GM23338 (cell line): ENCODE measurements at regions not wholly inside any gene's neighbourhood (a gene's known extent, or its start where the extent isn't known, plus 50 kb on each side); places are given as distances from the start of the nearest gene placed in this dataset.

Experiments
- ATAC-seq: fragments of 200-7000 bp; cut with Tn5 transposase; 3 replicates; pipeline ENCODE4 v1.9.1; 2020
- DNase-seq: peaks from one replicate; pipeline ENCODE4 v3.0.0-alpha.2; 2015; ENCODE audit warnings: low spot score
- H2AFZ ChIP-seq: fragments of 200-600 bp; sonication (generic); 2 replicates; pipeline ENCODE4 v1.8.0; 2016; ENCODE audit warnings: antibody characterized with exemption, mild to moderate bottlenecking, moderate library complexity
- H3F3A ChIP-seq: fragments of 200-600 bp; sonication (generic); replicated peaks from 2 replicates; pipeline ENCODE4 v1.8.0; 2017; ENCODE audit warnings: antibody characterized with exemption, mixed run types, low read depth
- H3K27ac ChIP-seq: fragments of 200-600 bp; sonication (generic); 2 replicates; pipeline ENCODE4 v1.6.1; 2016; ENCODE audit warnings: low read depth
- H3K27me3 ChIP-seq: fragments of 200-600 bp; sonication (generic); 2 replicates; pipeline ENCODE4 v1.8.0; 2016; ENCODE audit warnings: mild to moderate bottlenecking, mixed run types, moderate library complexity; ENCODE audit not compliant: insufficient read depth
- H3K36me3 ChIP-seq: fragments of 200-600 bp; sonication (generic); 2 replicates; pipeline ENCODE4 v1.8.0; 2016; ENCODE audit warnings: mild to moderate bottlenecking; ENCODE audit not compliant: insufficient read depth
- H3K4me1 ChIP-seq: fragments of 200-600 bp; sonication (generic); 2 replicates; pipeline ENCODE4 v1.8.0; 2016; ENCODE audit warnings: mild to moderate bottlenecking, moderate library complexity; ENCODE audit not compliant: insufficient read depth
- H3K4me2 ChIP-seq: fragments of 200-600 bp; sonication (generic); 2 replicates; pipeline ENCODE4 v1.7.1; 2017; ENCODE audit warnings: mixed run types
- H3K4me3 ChIP-seq: fragments of 200-600 bp; sonication (generic); 2 replicates; pipeline ENCODE4 v1.6.1; 2016; ENCODE audit warnings: mixed run types
- H3K79me2 ChIP-seq: fragments of 200-600 bp; sonication (generic); replicated peaks from 2 replicates; pipeline ENCODE4 v1.8.0; 2017; ENCODE audit warnings: mild to moderate bottlenecking; ENCODE audit not compliant: insufficient read depth
- H3K9me2 ChIP-seq: fragments of 200-600 bp; sonication (generic); 2 replicates; pipeline ENCODE4 v1.8.0; 2017; ENCODE audit not compliant: insufficient read depth
- H4K20me1 ChIP-seq: fragments of 200-600 bp; sonication (generic); replicated peaks from 2 replicates; pipeline ENCODE4 v1.8.0; 2017; ENCODE audit warnings: mild to moderate bottlenecking; ENCODE audit not compliant: insufficient read depth
- H3K27ac Mint-ChIP-seq: 2 replicates; pipeline ENCODE4 v1.8.0; 2020; ENCODE audit warnings: inconsistent platforms, mild to moderate bottlenecking, moderate library complexity, mixed read lengths
- H3K27me3 Mint-ChIP-seq: 3 replicates; pipeline ENCODE4 v1.8.0; 2022; ENCODE audit warnings: low read depth, mild to moderate bottlenecking, moderate library complexity, mixed read lengths, inconsistent platforms; ENCODE audit not compliant: insufficient read depth, poor library complexity
- H3K36me3 Mint-ChIP-seq: 3 replicates; pipeline ENCODE4 v1.8.0; 2021; ENCODE audit warnings: low read depth, mild to moderate bottlenecking, inconsistent platforms, moderate library complexity, mixed read lengths
- H3K4me1 Mint-ChIP-seq: 3 replicates; pipeline ENCODE4 v1.8.0; 2020; ENCODE audit warnings: mild to moderate bottlenecking, inconsistent platforms, mixed read lengths
- H3K4me3 Mint-ChIP-seq: 3 replicates; pipeline ENCODE4 v1.8.0; 2021; ENCODE audit warnings: moderate library complexity, mild to moderate bottlenecking, inconsistent platforms, mixed read lengths
- H3K9me3 Mint-ChIP-seq: 3 replicates; pipeline ENCODE4 v1.8.0; 2020; ENCODE audit warnings: moderate library complexity, mild to moderate bottlenecking, inconsistent platforms, mixed read lengths
- CREB1 ChIP-seq: fragments of 250-450 bp; sonication (Bioruptor Pico); IDR thresholded peaks from 2 replicates; pipeline ENCODE4 v1.5.0; 2020; ENCODE audit warnings: low read depth, mild to moderate bottlenecking, moderate library complexity
- EZH2 ChIP-seq: fragments of 200-600 bp; sonication (generic); IDR thresholded peaks from one replicate; pipeline ENCODE4 v1.8.0; 2017; ENCODE audit warnings: antibody characterized with exemption, mild to moderate bottlenecking, low read depth; ENCODE audit not compliant: unreplicated experiment
- EZH2phosphoT487 ChIP-seq: fragments of 200-600 bp; sonication (generic); IDR thresholded peaks from one replicate; pipeline ENCODE4 v1.8.1; 2018; ENCODE audit warnings: antibody characterized with exemption; ENCODE audit not compliant: unreplicated experiment
- JUNB ChIP-seq: IDR thresholded peaks from one replicate; pipeline ENCODE4 v1.6.1; 2016; ENCODE audit warnings: antibody characterized with exemption; ENCODE audit not compliant: unreplicated experiment
- NANOG ChIP-seq: IDR thresholded peaks from 2 replicates; pipeline ENCODE4 v1.6.1; 2016; ENCODE audit warnings: antibody characterized with exemption, borderline replicate concordance
- POLR2AphosphoS5 ChIP-seq: IDR thresholded peaks from 2 replicates; pipeline ENCODE4 v1.6.1; 2016; ENCODE audit warnings: antibody characterized with exemption, low read depth
- REST ChIP-seq: IDR thresholded peaks from one replicate; pipeline ENCODE4 v1.6.1; 2018; ENCODE audit warnings: antibody characterized with exemption; ENCODE audit not compliant: unreplicated experiment
- STAT1 ChIP-seq: IDR thresholded peaks from one replicate; pipeline ENCODE4 v1.6.1; 2016; ENCODE audit warnings: antibody characterized with exemption; ENCODE audit not compliant: unreplicated experiment
- ZNF114 ChIP-seq: fragments of 250-450 bp; sonication (Bioruptor Pico); IDR thresholded peaks from 2 replicates; pipeline ENCODE4 v1.5.0; 2020; ENCODE audit warnings: mild to moderate bottlenecking, moderate library complexity
- ZNF331 ChIP-seq: fragments of 250-450 bp; sonication (Bioruptor Pico); IDR thresholded peaks from 2 replicates; pipeline ENCODE4 v1.5.0; 2020; ENCODE audit warnings: low read depth, mild to moderate bottlenecking, moderate library complexity
- ZNF462 ChIP-seq: fragments of 250-450 bp; sonication (Bioruptor Pico); IDR thresholded peaks from 2 replicates; pipeline ENCODE4 v1.5.0; 2020; ENCODE audit warnings: mild to moderate bottlenecking, moderate library complexity
- TF ChIP-seq, protein P1 (sequence below): IDR thresholded peaks from 2 replicates; pipeline ENCODE4 v1.6.1; 2016; ENCODE audit warnings: antibody characterized with exemption
- TF ChIP-seq, protein P2 (sequence below), 2 experiments: fragments of 200-600 bp in 1 of 2; sonication (generic) in 1 of 2; conservative IDR thresholded peaks; 2 replicates each; pipeline versions ENCODE4 v1.5.1 to v1.6.1; 2016 to 2017; ENCODE audit warnings: antibody characterized with exemption in 2 of 2, low read depth in 2 of 2, mild to moderate bottlenecking in 2 of 2, moderate library complexity in 1 of 2

GRCh38 chr3:150059729-150060128 lies 89.0 kb upstream of the PFN2 start:
- 0 out of 2 replicates have a peak, but pooled peaks cover 6% of the 10 kb centered on the region for H3K9me2 ChIP-seq
- H2AFZ ChIP-seq: peak overlapping the region; percentile 28; the same call in 1 of the 2 replicates
- no peaks in the 10 kb centered on the region for H4K20me1 ChIP-seq
- H3K4me1 Mint-ChIP-seq: peaks cover 8% of the 10 kb centered on the region
- no peaks in the 10 kb centered on the region for H3K79me2 ChIP-seq
- H3K27me3 ChIP-seq: no peaks in the 10 kb centered on the region
- H3K4me1 ChIP-seq: peaks cover 5% of the 10 kb centered on the region; the same call in 1 of the 2 replicates
- H3F3A ChIP-seq: no peaks in the 10 kb centered on the region
- H3K4me2 ChIP-seq: no peak overlapping the region
- no peak overlapping the region for H3K27ac ChIP-seq
- no peak overlapping the region for H3K4me3 ChIP-seq
- ATAC-seq (no peak), DNase-seq (no peak)
- H3K4me3 Mint-ChIP-seq: no peak overlapping the region
- TF ChIP-seq POLR2AphosphoS5 (no peak), CREB1 (CRISPR knock-in tag) (no peak), ZNF462 (CRISPR knock-in tag) (no peak), STAT1 (no peak), JUNB (no peak), ZNF114 (CRISPR knock-in tag) (no peak), EZH2 (no peak), EZH2phosphoT487 (no peak), REST (no peak), ZNF331 (no peak), NANOG (no peak)
- TF ChIP-seq, protein P1, sequence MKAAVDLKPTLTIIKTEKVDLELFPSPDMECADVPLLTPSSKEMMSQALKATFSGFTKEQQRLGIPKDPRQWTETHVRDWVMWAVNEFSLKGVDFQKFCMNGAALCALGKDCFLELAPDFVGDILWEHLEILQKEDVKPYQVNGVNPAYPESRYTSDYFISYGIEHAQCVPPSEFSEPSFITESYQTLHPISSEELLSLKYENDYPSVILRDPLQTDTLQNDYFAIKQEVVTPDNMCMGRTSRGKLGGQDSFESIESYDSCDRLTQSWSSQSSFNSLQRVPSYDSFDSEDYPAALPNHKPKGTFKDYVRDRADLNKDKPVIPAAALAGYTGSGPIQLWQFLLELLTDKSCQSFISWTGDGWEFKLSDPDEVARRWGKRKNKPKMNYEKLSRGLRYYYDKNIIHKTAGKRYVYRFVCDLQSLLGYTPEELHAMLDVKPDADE: no peak
- TF ChIP-seq, protein P2, sequence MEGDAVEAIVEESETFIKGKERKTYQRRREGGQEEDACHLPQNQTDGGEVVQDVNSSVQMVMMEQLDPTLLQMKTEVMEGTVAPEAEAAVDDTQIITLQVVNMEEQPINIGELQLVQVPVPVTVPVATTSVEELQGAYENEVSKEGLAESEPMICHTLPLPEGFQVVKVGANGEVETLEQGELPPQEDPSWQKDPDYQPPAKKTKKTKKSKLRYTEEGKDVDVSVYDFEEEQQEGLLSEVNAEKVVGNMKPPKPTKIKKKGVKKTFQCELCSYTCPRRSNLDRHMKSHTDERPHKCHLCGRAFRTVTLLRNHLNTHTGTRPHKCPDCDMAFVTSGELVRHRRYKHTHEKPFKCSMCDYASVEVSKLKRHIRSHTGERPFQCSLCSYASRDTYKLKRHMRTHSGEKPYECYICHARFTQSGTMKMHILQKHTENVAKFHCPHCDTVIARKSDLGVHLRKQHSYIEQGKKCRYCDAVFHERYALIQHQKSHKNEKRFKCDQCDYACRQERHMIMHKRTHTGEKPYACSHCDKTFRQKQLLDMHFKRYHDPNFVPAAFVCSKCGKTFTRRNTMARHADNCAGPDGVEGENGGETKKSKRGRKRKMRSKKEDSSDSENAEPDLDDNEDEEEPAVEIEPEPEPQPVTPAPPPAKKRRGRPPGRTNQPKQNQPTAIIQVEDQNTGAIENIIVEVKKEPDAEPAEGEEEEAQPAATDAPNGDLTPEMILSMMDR (conservative IDR thresholded peaks at IDR 0.05; ENCODE audit: low read depth in 2 of 2): no peak
- no peak overlapping the region for H3K27ac Mint-ChIP-seq
- H3K36me3 Mint-ChIP-seq: no peaks in the 10 kb centered on the region
- H3K9me3 Mint-ChIP-seq: no peaks in the 10 kb centered on the region
- H3K36me3 ChIP-seq: no peaks in the 10 kb centered on the region
- peaks cover 4% of the 10 kb centered on the region for H3K27me3 Mint-ChIP-seq
